PC-9 (cell line): ENCODE measurements at regions not wholly inside any gene's neighbourhood (a gene's known extent, or its start where the extent isn't known, plus 50 kb on each side); places are given as distances from the start of the nearest gene placed in this dataset.

Experiments used
- EZH2 ChIP-seq: fragments of 200-600 bp; sonication (generic); IDR thresholded peaks from 2 replicates; pipeline ENCODE4 v1.8.0; 2017; ENCODE audit warnings: antibody characterized with exemption, low read depth
- TF ChIP-seq, protein P1 (sequence below): fragments of 200-600 bp; sonication (generic); conservative IDR thresholded peaks from 2 replicates; pipeline ENCODE4 v1.6.1; 2017; ENCODE audit warnings: mixed run types, antibody characterized with exemption, mild to moderate bottlenecking, moderate library complexity

DNA sequence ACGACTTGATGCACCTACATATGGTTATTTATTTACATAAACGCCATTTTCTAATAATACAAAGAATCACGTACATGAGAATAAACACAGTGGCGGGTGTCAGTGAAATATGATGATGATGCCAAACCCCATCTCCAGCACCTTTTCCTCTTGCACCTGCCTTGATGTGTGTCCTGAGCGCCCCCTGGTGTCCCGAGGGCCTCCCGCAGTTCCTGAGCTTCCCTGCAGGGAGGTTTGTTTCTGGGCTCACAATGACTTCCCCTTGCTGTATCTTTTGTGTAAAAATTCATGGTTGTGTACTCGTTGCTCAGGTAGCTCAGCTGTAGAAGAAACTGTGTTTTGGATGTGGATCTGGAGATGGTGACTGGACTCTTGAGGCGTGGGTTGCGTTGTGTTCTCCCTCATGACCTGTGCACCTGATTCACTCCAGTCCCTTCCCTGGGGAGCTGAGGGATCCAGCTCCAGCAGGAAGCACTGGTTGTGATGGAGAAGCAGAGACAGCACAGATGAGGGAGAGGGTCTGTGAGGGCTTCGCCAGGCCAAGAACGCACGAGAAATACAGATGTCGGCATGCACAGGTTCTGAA lies 1037.8 kb downstream of the TMEM121 start:
- TF ChIP-seq, protein P1, sequence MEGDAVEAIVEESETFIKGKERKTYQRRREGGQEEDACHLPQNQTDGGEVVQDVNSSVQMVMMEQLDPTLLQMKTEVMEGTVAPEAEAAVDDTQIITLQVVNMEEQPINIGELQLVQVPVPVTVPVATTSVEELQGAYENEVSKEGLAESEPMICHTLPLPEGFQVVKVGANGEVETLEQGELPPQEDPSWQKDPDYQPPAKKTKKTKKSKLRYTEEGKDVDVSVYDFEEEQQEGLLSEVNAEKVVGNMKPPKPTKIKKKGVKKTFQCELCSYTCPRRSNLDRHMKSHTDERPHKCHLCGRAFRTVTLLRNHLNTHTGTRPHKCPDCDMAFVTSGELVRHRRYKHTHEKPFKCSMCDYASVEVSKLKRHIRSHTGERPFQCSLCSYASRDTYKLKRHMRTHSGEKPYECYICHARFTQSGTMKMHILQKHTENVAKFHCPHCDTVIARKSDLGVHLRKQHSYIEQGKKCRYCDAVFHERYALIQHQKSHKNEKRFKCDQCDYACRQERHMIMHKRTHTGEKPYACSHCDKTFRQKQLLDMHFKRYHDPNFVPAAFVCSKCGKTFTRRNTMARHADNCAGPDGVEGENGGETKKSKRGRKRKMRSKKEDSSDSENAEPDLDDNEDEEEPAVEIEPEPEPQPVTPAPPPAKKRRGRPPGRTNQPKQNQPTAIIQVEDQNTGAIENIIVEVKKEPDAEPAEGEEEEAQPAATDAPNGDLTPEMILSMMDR: peak; percentile 68
- TF ChIP-seq EZH2: no peak
